Panc1 (cell line): ENCODE measurements at regions not wholly inside any gene's neighbourhood (a gene's known extent, or its start where the extent isn't known, plus 50 kb on each side); places are given as distances from the start of the nearest gene placed in this dataset.

Experiments
- POLR2AphosphoS5 ChIP-seq: IDR thresholded peaks from 2 replicates; pipeline ENCODE4 v1.6.1; 2012; ENCODE audit warnings: mild to moderate bottlenecking, low read depth, low read length, moderate library complexity
- TF ChIP-seq, protein P1 (sequence below): fragments of 450-650 bp; IDR thresholded peaks from 2 replicates; pipeline ENCODE4 v1.5.1; 2017; ENCODE audit warnings: mild to moderate bottlenecking

DNA sequence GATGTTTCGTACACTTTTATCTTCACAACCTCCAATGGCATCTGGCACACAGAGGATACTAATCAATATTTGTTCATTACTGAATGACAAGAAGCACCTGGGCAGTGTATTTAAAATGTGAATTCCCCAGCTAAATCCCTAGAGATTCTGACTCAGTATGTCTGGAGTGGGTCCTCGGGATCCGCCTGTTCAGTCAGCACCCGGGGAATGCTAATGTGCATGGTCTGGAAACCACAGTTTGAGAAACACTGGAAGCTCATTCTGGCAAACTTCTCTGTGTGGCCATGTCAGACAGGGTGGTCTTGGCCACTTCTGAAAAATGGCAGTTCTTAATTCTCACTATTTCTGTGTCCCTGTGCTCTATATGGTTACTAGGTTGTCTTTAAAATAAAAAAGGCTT, 138.8 kb upstream of the VCX start:
- no peak for TF ChIP-seq POLR2AphosphoS5
- TF ChIP-seq, protein P1, sequence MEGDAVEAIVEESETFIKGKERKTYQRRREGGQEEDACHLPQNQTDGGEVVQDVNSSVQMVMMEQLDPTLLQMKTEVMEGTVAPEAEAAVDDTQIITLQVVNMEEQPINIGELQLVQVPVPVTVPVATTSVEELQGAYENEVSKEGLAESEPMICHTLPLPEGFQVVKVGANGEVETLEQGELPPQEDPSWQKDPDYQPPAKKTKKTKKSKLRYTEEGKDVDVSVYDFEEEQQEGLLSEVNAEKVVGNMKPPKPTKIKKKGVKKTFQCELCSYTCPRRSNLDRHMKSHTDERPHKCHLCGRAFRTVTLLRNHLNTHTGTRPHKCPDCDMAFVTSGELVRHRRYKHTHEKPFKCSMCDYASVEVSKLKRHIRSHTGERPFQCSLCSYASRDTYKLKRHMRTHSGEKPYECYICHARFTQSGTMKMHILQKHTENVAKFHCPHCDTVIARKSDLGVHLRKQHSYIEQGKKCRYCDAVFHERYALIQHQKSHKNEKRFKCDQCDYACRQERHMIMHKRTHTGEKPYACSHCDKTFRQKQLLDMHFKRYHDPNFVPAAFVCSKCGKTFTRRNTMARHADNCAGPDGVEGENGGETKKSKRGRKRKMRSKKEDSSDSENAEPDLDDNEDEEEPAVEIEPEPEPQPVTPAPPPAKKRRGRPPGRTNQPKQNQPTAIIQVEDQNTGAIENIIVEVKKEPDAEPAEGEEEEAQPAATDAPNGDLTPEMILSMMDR, result no peak
